DOHH2 (cell line): ENCODE measurements at regions not wholly inside any gene's neighbourhood (a gene's known extent, or its start where the extent isn't known, plus 50 kb on each side); places are given as distances from the start of the nearest gene placed in this dataset.

Experiments
- CTCF ChIP-seq: fragments of 200-600 bp; sonication (generic); IDR thresholded peaks from one replicate; pipeline ENCODE4 v1.5.1; 2014; ENCODE audit warnings: antibody characterized with exemption, mild to moderate bottlenecking, low read depth, low read length; ENCODE audit not compliant: poor library complexity, severe bottlenecking
- EZH2phosphoT487 ChIP-seq: fragments of 200-600 bp; sonication (generic); IDR thresholded peaks from 2 replicates; pipeline ENCODE4 v1.6.1; 2017; ENCODE audit warnings: borderline replicate concordance, mild to moderate bottlenecking, antibody characterized with exemption, low read length, moderate library complexity, mixed read lengths

- no peak for TF ChIP-seq CTCF
- TF ChIP-seq EZH2phosphoT487 = no peak
Observed at GRCh38 chr12:70154087-70154638, 89.1 kb upstream of the CNOT2 start.
